ENCODE measurements at regions not wholly inside any gene's neighbourhood (a gene's known extent, or its start where the extent isn't known, plus 50 kb on each side); places are given as distances from the start of the nearest gene placed in this dataset.

DNA sequence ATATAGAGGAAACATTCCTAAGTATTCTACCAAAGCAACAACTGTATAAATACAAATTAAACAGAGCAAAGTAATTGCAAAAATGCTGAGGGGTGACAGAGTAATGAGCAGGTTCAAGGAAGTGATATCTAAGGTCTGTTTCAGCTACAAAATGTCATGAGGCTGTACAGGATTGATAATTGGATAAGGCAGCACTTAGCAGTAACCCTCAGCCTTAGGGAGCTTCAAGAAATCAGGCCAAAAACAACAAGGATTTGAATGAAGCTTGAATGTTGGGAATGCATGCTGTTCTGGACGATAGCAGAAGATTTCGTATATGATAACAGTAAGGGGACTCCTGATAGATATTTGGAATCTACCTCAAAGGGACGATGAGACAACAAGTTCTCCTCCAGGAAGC lies 142.0 kb upstream of the MMADHC start:
- 60 to 71% (median 63%) methylated on average over 3 of the region's 3 CpGs for WGBS, 4 donors
- H3K36me3 ChIP-seq: no peaks in the 10 kb centered on the region
- no peaks in the 10 kb centered on the region for H3K27me3 ChIP-seq
- no peak overlapping the region for H3K4me3 ChIP-seq
- peaks cover 0 to 14% (median 0%) of the 10 kb centered on the region in 12 donors for H3K4me1 ChIP-seq
- no peaks in the 10 kb centered on the region for H3K9me3 ChIP-seq
- TF ChIP-seq CTCF (IDR thresholded peaks at IDR 0.05) (no peak), POLR2A (IDR thresholded peaks at IDR 0.05) (no peak)
- ATAC-seq (no peak), DNase-seq (no peak)
- intact Hi-C loops (cut with DNase I): no loop called here
- H3K27ac ChIP-seq: no peak overlapping the region

- no peaks in the 10 kb centered on the region for H3K9me3 ChIP-seq
- peaks cover 0 to 10% (median 0%) of the 10 kb centered on the region in 12 donors for H3K4me1 ChIP-seq
- WGBS, 4 donors: 76 to 82% (median 79%) methylated on average over 3 of the region's 3 CpGs
- no peak overlapping the region for H3K4me3 ChIP-seq
- intact Hi-C loops (cut with DNase I): no loop called here
- H3K27ac ChIP-seq: no peak overlapping the region
- no peak for DNase-seq
- H3K36me3 ChIP-seq: no peaks in the 10 kb centered on the region
- TF ChIP-seq CTCF (IDR thresholded peaks at IDR 0.05) (no peak), POLR2A (IDR thresholded peaks at IDR 0.05) (no peak)
- no peaks in the 10 kb centered on the region for H3K27me3 ChIP-seq
- no peak for ATAC-seq
These were observed 140.4 kb upstream of the MMADHC start for GRCh38 chr2:149727927-149728326.

- H3K9me3 ChIP-seq: no peaks in the 10 kb centered on the region
- no peaks in the 10 kb centered on the region for H3K4me1 ChIP-seq
- ATAC-seq: no peak
- H3K4me3 ChIP-seq: no peak overlapping the region
- H3K27me3 ChIP-seq: no peaks in the 10 kb centered on the region
- DNase-seq: no peak
- 72 to 88% (median 83%) methylated on average over 2 of the region's 2 CpGs for WGBS, 4 donors
- no peaks in the 10 kb centered on the region for H3K36me3 ChIP-seq
- intact Hi-C loops (cut with DNase I): no loop called here
- TF ChIP-seq POLR2A (IDR thresholded peaks at IDR 0.05) (no peak), CTCF (IDR thresholded peaks at IDR 0.05) (no peak)
- H3K27ac ChIP-seq: no peak overlapping the region
These were observed 137.7 kb upstream of the MMADHC start for GRCh38 chr2:149725234-149725633.

GRCh38 chr2:149724091-149724490 lies 136.5 kb upstream of the MMADHC start:
- DNase-seq: no peak
- ATAC-seq: no peak
- H3K36me3 ChIP-seq: no peaks in the 10 kb centered on the region
- no peak overlapping the region for H3K27ac ChIP-seq
- H3K9me3 ChIP-seq: no peaks in the 10 kb centered on the region
- 88 to 94% (median 90%) methylated on average over 4 of the region's 4 CpGs for WGBS, 4 donors
- no peaks in the 10 kb centered on the region for H3K27me3 ChIP-seq
- no peaks in the 10 kb centered on the region for H3K4me1 ChIP-seq
- TF ChIP-seq POLR2A (IDR thresholded peaks at IDR 0.05): no peak
- TF ChIP-seq CTCF (IDR thresholded peaks at IDR 0.05): no peak
- intact Hi-C loops (cut with DNase I): no loop called here
- no peak overlapping the region for H3K4me3 ChIP-seq
